Endothelial cell of umbilical vein (primary cell): ENCODE measurements at regions not wholly inside any gene's neighbourhood (a gene's known extent, or its start where the extent isn't known, plus 50 kb on each side); places are given as distances from the start of the nearest gene placed in this dataset.

Experiments
- CTCF ChIP-seq, 2 donors: IDR thresholded peaks; 1 replicate in 1 of 2; 2 replicates in 1 of 2; pipeline ENCODE4 v1.5.1; 2011; ENCODE audit warnings: low read length in 2 of 2, mild to moderate bottlenecking in 2 of 2, moderate library complexity in 2 of 2, control low read depth in 1 of 2, inconsistent platforms in 1 of 2, low read depth in 1 of 2; ENCODE audit not compliant: insufficient read depth in 1 of 2; ENCODE audit errors: extremely low read depth in 1 of 2
- EZH2 ChIP-seq: IDR thresholded peaks from 2 replicates; pipeline ENCODE4 v1.6.1; 2012; ENCODE audit warnings: borderline replicate concordance, low read depth, mild to moderate bottlenecking, moderate library complexity, low read length, inconsistent platforms; ENCODE audit not compliant: severe bottlenecking
- GATA2 ChIP-seq: IDR thresholded peaks from 2 replicates; pipeline ENCODE4 v1.7.0; 2011; ENCODE audit warnings: low read depth, mild to moderate bottlenecking, moderate library complexity, mixed read lengths, low read length; ENCODE audit not compliant: insufficient read length, insufficient read depth
- JUN ChIP-seq: IDR thresholded peaks from 2 replicates; pipeline ENCODE4 v1.6.1; 2011; ENCODE audit warnings: borderline replicate concordance, low read depth; ENCODE audit not compliant: insufficient read length, insufficient read depth
- POLR2A ChIP-seq: IDR thresholded peaks from 2 replicates; pipeline ENCODE4 v1.6.1; 2012; ENCODE audit warnings: low read depth, mild to moderate bottlenecking, control low read depth, low read length

- no peak for TF ChIP-seq EZH2
- no peak for TF ChIP-seq CTCF (IDR thresholded peaks at IDR 0.05; ENCODE audit: extremely low read depth in 1 of 2, insufficient read depth in 1 of 2, low read depth in 1 of 2, low read length in 2 of 2)
- TF ChIP-seq JUN: no peak
- TF ChIP-seq POLR2A: no peak
- no peak for TF ChIP-seq GATA2
These were observed 267.5 kb upstream of the RAB4A start for GRCh38 chr1:229003233-229004031.
